H4 (cell line): ENCODE measurements at regions not wholly inside any gene's neighbourhood (a gene's known extent, or its start where the extent isn't known, plus 50 kb on each side); places are given as distances from the start of the nearest gene placed in this dataset.

ENCODE experiments used
- DNase-seq: peaks from one replicate; pipeline ENCODE4 v3.0.0-alpha.2; 2015; ENCODE audit warnings: low spot score

DNA sequence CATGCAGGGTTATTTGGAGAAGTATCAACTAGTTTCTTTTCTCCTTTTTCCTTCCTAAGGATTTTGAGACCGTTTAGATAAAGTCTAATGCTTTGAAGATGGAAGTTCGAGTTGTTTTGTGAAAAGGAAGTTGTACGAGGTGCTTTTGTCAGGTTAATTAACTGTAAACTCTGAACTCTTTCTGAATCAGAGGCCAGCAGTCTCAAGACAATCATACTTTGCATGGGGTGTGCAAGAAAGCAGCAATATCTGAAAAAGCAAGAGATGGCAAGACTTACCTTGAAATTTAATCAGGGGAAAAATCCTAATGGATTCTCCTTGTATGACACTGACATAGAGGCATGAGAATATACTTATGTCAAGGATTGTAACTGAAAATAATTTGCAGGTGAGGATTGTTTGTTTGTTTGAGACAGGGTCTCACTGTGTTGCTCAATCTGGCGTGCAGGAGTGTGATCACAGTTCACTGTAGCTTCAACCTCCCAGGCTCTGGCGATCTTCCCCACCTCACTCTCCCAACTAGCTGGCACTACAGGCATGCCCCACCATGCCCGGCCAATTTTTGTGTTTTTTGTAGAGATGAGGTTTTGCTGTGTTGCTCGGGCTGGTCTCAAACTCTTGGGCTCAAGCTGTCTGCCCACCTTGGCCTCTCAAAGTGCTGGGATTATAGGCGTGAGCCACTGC lies 170.2 kb upstream of the HMGA2 start:
- no peak for DNase-seq

- no peak for DNase-seq
Measured at GRCh38 chr12:65655074-65655493, 169.2 kb upstream of the HMGA2 start.

DNA sequence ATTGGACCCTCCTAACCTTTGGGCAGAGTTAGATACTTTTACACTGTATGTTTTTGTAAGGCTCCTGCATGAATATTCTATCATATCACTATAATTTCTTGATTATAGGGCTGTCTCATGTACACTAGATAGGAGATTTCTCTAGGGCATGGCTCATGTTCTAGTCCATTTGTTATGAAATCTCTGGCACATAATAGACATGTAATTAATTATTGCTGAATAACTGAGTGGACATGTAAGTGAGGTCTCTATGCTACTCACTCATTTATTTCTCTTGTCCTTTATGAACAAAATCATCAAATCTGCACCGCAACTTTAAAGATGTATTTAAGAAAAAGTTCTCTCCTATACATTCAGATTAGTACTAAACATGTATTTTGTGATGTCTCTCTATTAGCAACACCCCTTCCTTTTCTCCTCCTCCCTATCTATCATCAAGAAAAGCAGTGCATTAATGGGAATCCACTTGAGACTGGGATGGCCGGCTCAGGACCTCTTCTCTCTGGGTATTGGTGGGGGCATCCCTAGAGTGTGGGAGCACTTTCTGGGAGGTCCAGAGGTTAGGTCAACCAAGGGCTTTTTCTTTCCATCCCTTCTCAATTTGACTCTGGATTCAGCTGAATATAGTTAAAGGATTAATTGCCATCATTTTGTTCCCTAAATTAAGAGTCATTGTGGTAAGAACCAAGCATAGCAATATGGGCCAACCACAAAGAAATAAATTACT lies 168.0 kb upstream of the HMGA2 start:
- DNase-seq = no peak

DNA sequence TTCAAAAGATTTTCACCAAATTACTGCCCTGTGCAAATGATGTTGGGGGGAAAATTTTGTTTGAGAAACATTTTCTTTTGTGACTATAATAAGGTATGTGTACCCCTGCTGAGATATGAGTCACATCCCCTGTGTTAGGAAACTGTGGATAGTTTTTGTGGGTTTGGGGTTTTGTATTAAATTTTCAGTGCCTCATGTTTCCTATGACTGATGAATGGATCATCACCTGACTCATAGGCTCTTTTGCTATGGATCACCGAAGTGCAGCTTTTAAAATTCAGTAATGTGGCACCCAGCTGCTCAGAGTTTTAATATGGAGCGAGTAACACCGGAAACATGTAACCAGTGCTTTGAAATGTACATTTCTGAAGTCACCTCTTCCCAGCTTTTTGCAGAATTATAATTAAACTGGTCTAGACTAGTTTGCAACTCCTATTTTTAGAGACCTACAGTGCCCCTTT lies 167.4 kb upstream of the HMGA2 start:
- peak; percentile 94 for DNase-seq

- no peak for DNase-seq
Measured at GRCh38 chr12:65657635-65658034, 166.6 kb upstream of the HMGA2 start.

DNA sequence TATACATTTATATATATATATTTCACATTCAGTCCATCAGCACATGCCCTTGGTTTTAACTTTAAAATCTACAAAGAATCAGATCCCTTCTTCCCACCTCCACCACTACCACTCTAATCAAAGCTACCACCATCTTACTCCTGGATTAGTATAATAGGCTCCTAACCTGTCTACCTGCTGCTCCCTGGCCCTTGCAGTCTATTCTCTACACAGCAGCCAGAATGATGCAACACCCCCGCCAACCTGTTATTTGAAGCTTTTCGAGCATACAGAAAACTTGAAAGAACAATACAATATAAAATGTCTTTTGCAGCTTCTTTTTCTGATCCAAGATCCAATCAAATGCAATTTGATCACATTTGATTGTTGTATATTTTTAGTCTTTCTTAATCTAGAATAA lies 165.9 kb upstream of the HMGA2 start:
- DNase-seq = no peak

GRCh38 chr12:65659681-65660080 lies 164.6 kb upstream of the HMGA2 start:
- no peak for DNase-seq

DNA sequence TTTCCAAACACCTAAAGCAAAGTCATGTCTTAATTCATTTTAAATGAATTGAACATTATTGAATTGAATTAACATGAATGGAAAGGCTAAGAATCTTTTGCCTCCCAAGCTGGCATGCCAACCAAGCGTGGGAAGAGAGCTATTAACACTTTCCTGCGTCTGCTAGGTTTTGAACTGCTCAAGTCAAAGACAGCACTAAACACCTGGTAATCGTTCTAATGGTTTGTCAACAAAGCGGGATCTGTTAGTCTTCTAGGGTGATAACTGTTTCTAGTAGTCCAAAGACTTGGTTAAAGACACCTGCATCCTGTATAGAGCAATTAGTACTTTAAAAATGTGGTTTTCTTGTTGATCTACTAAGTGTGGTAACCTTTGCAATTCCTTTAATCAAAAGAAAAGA lies 164.2 kb upstream of the HMGA2 start:
- no peak for DNase-seq

DNA sequence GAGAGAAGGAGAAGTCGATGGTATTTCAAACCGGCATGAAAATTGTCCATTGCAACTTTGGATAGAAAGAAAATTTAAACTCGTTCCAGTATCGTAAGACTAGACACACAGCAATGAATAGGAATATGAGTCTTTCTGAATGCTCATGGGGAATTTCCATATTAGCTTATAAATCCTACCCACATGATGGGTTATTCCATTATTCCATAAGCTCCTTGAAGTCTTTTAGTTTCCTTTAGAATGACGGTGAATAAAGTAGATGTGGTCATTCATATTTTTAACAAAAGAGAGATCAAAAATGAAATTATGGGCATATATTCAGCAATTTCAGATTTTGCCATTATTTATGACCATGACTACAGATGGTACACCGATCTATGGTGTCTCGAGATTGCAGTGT lies 163.4 kb upstream of the HMGA2 start:
- DNase-seq = no peak

DNA sequence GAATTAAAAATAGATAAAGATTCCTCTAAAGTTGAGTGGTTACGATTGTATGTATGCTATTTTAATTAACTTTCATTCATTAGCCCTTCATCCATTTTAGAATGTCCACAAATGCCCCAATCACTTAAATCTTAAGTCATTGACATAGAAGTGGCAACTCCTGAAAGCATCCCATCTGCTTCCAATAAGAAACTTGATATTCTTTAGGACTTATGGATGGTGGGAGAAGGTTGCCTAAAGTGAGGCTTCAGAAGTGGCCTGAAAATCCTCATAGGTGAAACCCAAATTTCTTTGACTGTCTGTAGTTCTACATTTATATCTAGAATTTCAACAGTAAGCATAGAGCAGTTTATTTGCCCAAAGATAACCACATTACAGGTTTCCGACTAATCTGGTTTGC lies 161.7 kb upstream of the HMGA2 start:
- DNase-seq = no peak

DNA sequence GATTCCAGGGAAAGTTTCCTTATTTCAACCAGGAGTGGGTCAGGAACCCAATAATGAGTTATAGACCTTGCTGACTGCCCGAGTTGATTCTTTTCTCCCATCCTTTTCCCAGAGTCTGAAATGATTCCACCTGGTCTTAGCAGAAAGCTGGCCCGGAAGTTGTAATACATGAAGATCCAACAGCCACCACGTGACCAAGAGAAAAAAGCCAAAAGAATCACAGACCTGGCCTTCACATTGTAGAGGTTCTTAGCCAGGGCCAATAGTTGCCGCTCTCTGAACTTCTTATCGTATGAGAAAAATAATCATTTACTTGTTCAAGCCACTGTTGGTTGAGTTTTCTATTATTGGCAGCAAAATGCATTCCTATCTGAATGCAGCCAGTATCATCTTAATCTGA lies 161.2 kb upstream of the HMGA2 start:
- DNase-seq = no peak

DNA sequence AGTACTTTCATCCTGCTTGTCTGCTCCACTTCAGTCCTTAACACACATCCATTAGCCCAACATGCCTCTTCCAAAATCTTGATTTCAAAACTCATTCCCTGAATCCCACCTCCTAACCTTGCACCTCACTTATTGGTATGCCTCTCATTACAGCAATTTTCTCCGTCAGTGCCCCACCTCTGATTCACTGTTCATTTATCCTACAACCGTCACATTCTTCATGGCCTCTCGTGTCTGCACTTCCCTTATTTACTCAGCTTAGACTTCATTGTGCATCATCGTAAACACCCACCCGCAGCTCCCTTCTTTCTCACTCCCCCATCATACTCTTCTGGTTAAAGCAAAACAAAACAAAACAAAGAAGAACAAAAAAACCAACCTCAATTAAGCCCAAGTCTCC lies 160.6 kb upstream of the HMGA2 start:
- DNase-seq = no peak

GRCh38 chr12:65664715-65665250 lies 159.5 kb upstream of the HMGA2 start:
- DNase-seq = no peak

GRCh38 chr12:65665817-65666216 lies 158.5 kb upstream of the HMGA2 start:
- DNase-seq = no peak

DNA sequence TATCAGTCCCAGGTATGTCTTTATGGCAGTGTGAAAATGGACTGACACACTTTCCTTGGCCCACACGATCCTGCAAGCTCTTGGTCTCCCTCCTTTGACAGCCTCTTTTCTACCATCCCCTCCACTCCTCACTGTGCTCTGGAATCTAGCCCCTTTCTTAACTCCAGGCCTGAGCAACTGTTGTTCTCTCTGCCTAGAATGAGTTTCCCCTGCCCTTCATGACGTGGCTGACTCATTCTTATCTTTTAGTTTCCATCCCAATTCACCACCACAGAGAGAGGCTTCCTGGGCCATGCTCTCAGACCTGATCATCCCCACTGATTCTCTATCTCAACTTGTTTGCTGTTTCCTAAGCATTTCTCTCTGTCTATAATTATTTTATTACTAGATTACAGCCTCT lies 157.4 kb upstream of the HMGA2 start:
- no peak for DNase-seq

GRCh38 chr12:65667932-65668331 lies 156.4 kb upstream of the HMGA2 start:
- no peak for DNase-seq

DNA sequence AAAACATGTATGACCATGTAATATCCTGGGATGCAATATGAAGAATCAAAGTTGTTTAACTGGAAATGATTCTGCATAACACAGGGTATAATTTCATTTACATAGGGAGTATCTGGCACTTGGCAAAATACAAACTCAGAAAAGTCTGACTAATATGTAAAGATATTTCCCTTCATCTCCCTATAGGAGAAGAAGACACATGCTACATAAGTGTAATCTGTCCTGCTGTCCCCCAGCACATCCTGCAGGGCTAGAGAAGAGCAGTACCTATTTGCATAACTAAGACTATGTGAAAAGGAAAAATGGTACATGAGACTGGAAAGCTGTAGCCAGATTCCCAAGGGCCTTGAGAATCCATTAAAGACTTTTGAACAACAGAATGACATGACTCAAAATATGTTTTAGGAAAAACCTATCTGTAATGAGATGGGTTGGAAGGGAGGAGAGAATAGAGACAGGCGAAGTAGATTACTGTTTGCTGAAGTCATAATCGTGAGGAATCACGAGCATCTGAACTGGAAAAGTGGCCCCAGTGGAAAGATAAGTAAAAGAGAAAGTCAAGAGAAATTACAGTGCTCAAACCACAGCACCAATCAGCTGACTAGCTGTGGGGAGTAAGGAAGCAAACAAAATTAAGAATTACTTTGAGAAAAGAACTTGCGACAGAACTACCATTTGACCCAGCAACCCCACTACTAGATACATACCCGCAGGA lies 155.1 kb upstream of the HMGA2 start:
- DNase-seq = no peak

GRCh38 chr12:65670775-65671174 lies 153.5 kb upstream of the HMGA2 start:
- DNase-seq = peak; percentile 14

GRCh38 chr12:65672441-65672840 lies 151.8 kb upstream of the HMGA2 start:
- no peak for DNase-seq

GRCh38 chr12:65673156-65673690 lies 151.1 kb upstream of the HMGA2 start:
- DNase-seq = no peak

DNA sequence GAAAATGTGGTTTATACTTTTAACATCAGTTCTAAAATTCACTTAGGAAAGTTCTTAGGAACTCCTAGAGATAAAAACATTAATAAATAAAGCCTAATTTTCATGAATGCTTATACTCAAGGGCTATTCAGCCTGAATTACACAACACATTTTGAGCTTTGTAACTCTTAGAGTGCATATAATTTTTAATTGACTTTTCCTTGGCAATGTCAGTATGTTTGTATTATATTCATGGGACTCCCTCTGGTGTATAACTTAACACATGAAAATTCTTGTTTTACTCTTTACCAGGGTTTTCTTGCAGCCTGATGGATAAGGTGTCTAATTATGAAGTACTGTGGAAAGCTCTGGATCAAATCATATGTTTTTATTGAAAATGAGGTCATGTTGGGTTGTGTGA lies 150.6 kb upstream of the HMGA2 start:
- DNase-seq = no peak

GRCh38 chr12:65675141-65675621 lies 149.1 kb upstream of the HMGA2 start:
- peak; percentile 33 for DNase-seq
